ENCODE measurements at regions not wholly inside any gene's neighbourhood (a gene's known extent, or its start where the extent isn't known, plus 50 kb on each side); places are given as distances from the start of the nearest gene placed in this dataset.

DNA sequence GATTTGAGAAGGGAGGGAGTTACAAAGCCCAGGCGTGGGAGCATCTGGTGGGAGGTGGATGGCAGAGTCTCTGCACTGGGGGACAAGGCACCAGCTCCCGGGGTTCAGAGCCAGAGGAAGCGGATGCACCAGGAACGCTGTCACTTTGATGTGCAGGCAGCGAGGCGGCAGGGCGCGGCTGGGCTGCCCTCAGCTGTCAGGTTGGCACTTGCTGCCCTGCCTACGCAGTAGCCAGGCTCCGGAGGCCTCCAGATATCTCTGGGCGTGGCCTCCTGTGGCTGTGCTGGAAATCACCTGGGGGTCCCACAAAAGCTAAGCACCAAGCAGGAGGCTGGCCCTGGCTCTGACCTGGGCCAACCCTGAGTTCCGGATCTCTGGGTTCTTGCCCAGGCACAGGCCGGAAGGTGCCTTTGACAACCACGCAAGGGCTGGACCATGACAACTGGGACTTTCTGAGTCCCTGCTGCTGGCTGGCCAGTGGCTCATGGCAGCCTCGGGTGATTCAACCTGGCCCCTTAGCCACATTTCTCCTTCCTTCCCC is 62.1 kb upstream of the MAP1LC3B2 start (continued):
- TF ChIP-seq, protein P1, sequence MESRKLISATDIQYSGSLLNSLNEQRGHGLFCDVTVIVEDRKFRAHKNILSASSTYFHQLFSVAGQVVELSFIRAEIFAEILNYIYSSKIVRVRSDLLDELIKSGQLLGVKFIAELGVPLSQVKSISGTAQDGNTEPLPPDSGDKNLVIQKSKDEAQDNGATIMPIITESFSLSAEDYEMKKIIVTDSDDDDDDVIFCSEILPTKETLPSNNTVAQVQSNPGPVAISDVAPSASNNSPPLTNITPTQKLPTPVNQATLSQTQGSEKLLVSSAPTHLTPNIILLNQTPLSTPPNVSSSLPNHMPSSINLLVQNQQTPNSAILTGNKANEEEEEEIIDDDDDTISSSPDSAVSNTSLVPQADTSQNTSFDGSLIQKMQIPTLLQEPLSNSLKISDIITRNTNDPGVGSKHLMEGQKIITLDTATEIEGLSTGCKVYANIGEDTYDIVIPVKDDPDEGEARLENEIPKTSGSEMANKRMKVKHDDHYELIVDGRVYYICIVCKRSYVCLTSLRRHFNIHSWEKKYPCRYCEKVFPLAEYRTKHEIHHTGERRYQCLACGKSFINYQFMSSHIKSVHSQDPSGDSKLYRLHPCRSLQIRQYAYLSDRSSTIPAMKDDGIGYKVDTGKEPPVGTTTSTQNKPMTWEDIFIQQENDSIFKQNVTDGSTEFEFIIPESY (IDR thresholded peaks at IDR 0.05), result no peak
- no peak for TF ChIP-seq HNF4G (IDR thresholded peaks at IDR 0.05)
- TF ChIP-seq, protein P2, sequence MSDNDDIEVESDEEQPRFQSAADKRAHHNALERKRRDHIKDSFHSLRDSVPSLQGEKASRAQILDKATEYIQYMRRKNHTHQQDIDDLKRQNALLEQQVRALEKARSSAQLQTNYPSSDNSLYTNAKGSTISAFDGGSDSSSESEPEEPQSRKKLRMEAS (IDR thresholded peaks at IDR 0.05), result no peak
- no peak for TF ChIP-seq FOXA1 (IDR thresholded peaks at IDR 0.05)

DNA sequence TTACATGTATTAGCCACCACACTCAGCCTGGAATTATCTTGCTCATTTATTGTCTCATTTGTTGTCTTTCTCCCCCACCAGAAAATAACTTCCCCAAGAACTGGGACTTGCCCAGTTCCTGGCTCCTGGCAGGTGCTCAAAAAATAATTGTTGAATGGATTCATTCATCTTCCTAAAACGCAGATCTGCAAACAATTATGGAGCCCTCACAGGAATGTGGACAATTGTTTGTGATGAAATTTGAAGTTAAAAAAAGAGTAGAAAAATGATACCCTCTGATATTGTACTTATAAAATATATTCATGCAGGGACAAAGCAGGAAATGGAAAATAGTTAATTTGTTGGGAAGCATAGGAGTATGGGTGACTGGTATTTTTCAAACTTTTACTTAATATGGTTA is 60.7 kb upstream of the MAP1LC3B2 start:
- no peak overlapping the region for H3K27ac ChIP-seq (ENCODE audit: low read depth in 1 of 2, low read length in 2 of 2)
- H3K4me3 ChIP-seq (ENCODE audit: low read depth in 1 of 3, low read length in 3 of 3), result no peak overlapping the region
- DNase-seq (ENCODE audit: low spot score), result no peak
- no peaks in the 10 kb centered on the region for H3K9me3 ChIP-seq (ENCODE audit: control insufficient read depth in 4 of 4, low read length in 3 of 4)
- H3K9ac ChIP-seq (ENCODE audit: low read depth in 1 of 2, low read length in 2 of 2), result no peak overlapping the region
- WGBS, result 73% methylated on average over 1 of the region's 1 CpG
- no peaks in the 10 kb centered on the region for H3K27me3 ChIP-seq (ENCODE audit: control insufficient read depth in 4 of 4, insufficient read depth in 4 of 4, low read length in 3 of 4)
- no peaks in the 10 kb centered on the region for H3K4me1 ChIP-seq (ENCODE audit: control insufficient read depth in 4 of 4, insufficient read depth in 4 of 4, low read length in 3 of 4)
- H3K36me3 ChIP-seq (ENCODE audit: control insufficient read depth in 4 of 4, insufficient read depth in 3 of 4, low read depth in 1 of 4, low read length in 3 of 4), result no peaks in the 10 kb centered on the region
- no peak for TF ChIP-seq FOXA2 (IDR thresholded peaks at IDR 0.05)
- no peak for TF ChIP-seq RAD21 (IDR thresholded peaks at IDR 0.05)
- TF ChIP-seq RXRA (IDR thresholded peaks at IDR 0.05), result no peak

DNA sequence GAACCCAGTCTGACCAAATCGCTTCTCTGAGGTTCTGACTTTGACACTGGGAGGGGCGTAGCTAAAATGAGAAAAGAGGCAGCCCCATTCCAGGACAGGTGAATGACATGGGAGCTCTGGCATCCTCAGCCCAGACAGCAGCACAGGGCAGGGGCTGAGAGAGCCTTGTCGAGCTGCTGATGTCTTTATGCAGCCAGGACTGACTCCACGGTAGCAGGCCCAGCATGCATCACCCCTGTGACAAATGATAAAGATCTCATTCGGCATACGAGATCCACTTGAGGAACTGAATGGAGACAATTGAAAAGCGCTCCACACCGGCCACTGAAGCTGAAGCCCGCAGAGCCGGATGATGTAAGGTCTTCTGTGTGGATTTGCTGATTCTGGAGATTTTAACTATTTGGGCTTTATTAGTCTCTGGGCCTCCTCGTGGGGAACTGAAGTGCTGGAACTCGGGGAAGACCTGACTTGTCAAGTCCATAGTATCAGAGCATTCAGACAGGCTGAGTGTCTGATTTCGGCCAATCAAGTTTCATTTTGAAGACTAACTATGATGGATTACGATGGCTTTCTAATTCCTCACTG is 56.9 kb upstream of the MAP1LC3B2 start:
- peaks cover 0 to 5% (median under 1%) of the 10 kb centered on the region in 4 donors for H3K27me3 ChIP-seq (ENCODE audit: control insufficient read depth in 4 of 4, insufficient read depth in 4 of 4, low read length in 3 of 4)
- no peak for DNase-seq (ENCODE audit: low spot score)
- no peaks in the 10 kb centered on the region for H3K4me1 ChIP-seq (ENCODE audit: control insufficient read depth in 4 of 4, insufficient read depth in 4 of 4, low read length in 3 of 4)
- TF ChIP-seq, protein P1 (IDR thresholded peaks at IDR 0.05), result no peak
- no peak for TF ChIP-seq SP1 (IDR thresholded peaks at IDR 0.05)
- TF ChIP-seq RXRA (IDR thresholded peaks at IDR 0.05), result no peak
- TF ChIP-seq FOXA1 (IDR thresholded peaks at IDR 0.05), result no peak
- no peak for TF ChIP-seq NR2F2 (IDR thresholded peaks at IDR 0.05)
- TF ChIP-seq, protein P3, sequence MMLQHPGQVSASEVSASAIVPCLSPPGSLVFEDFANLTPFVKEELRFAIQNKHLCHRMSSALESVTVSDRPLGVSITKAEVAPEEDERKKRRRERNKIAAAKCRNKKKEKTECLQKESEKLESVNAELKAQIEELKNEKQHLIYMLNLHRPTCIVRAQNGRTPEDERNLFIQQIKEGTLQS (IDR thresholded peaks at IDR 0.05), result no peak
- TF ChIP-seq FOXA2 (IDR thresholded peaks at IDR 0.05), result no peak
- no peak for TF ChIP-seq JUND (IDR thresholded peaks at IDR 0.05)
- TF ChIP-seq TAF1 (conservative IDR thresholded peaks at IDR 0.05), result no peak
- TF ChIP-seq EGR1 (IDR thresholded peaks at IDR 0.05; ENCODE audit: low read depth in 2 of 2), result no peak
- TF ChIP-seq, protein P4, sequence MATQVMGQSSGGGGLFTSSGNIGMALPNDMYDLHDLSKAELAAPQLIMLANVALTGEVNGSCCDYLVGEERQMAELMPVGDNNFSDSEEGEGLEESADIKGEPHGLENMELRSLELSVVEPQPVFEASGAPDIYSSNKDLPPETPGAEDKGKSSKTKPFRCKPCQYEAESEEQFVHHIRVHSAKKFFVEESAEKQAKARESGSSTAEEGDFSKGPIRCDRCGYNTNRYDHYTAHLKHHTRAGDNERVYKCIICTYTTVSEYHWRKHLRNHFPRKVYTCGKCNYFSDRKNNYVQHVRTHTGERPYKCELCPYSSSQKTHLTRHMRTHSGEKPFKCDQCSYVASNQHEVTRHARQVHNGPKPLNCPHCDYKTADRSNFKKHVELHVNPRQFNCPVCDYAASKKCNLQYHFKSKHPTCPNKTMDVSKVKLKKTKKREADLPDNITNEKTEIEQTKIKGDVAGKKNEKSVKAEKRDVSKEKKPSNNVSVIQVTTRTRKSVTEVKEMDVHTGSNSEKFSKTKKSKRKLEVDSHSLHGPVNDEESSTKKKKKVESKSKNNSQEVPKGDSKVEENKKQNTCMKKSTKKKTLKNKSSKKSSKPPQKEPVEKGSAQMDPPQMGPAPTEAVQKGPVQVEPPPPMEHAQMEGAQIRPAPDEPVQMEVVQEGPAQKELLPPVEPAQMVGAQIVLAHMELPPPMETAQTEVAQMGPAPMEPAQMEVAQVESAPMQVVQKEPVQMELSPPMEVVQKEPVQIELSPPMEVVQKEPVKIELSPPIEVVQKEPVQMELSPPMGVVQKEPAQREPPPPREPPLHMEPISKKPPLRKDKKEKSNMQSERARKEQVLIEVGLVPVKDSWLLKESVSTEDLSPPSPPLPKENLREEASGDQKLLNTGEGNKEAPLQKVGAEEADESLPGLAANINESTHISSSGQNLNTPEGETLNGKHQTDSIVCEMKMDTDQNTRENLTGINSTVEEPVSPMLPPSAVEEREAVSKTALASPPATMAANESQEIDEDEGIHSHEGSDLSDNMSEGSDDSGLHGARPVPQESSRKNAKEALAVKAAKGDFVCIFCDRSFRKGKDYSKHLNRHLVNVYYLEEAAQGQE (IDR thresholded peaks at IDR 0.05), result no peak
- no peak for TF ChIP-seq RAD21 (IDR thresholded peaks at IDR 0.05)
- no peak for TF ChIP-seq GABPA (IDR thresholded peaks at IDR 0.05 in 1 of 2, conservative IDR thresholded peaks at IDR 0.05 in 1 of 2)
- TF ChIP-seq, protein P5, sequence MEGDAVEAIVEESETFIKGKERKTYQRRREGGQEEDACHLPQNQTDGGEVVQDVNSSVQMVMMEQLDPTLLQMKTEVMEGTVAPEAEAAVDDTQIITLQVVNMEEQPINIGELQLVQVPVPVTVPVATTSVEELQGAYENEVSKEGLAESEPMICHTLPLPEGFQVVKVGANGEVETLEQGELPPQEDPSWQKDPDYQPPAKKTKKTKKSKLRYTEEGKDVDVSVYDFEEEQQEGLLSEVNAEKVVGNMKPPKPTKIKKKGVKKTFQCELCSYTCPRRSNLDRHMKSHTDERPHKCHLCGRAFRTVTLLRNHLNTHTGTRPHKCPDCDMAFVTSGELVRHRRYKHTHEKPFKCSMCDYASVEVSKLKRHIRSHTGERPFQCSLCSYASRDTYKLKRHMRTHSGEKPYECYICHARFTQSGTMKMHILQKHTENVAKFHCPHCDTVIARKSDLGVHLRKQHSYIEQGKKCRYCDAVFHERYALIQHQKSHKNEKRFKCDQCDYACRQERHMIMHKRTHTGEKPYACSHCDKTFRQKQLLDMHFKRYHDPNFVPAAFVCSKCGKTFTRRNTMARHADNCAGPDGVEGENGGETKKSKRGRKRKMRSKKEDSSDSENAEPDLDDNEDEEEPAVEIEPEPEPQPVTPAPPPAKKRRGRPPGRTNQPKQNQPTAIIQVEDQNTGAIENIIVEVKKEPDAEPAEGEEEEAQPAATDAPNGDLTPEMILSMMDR (IDR thresholded peaks at IDR 0.05; ENCODE audit: low read depth, low read length, missing input control), result no peak
- 82% methylated on average over 14 of the region's 14 CpGs for WGBS
- H3K4me3 ChIP-seq (ENCODE audit: low read depth in 1 of 3, low read length in 3 of 3), result no peak overlapping the region
- H3K9me3 ChIP-seq (ENCODE audit: control insufficient read depth in 4 of 4, low read length in 3 of 4), result no peaks in the 10 kb centered on the region
- no peak overlapping the region for H3K9ac ChIP-seq (ENCODE audit: low read depth in 1 of 2, low read length in 2 of 2)
- H3K27ac ChIP-seq (ENCODE audit: low read depth in 1 of 2, low read length in 2 of 2), result no peak overlapping the region
- no peaks in the 10 kb centered on the region for H3K36me3 ChIP-seq (ENCODE audit: control insufficient read depth in 4 of 4, insufficient read depth in 3 of 4, low read depth in 1 of 4, low read length in 3 of 4)
